ENCODE measurements at regions not wholly inside any gene's neighbourhood (a gene's known extent, or its start where the extent isn't known, plus 50 kb on each side); places are given as distances from the start of the nearest gene placed in this dataset.

DNA sequence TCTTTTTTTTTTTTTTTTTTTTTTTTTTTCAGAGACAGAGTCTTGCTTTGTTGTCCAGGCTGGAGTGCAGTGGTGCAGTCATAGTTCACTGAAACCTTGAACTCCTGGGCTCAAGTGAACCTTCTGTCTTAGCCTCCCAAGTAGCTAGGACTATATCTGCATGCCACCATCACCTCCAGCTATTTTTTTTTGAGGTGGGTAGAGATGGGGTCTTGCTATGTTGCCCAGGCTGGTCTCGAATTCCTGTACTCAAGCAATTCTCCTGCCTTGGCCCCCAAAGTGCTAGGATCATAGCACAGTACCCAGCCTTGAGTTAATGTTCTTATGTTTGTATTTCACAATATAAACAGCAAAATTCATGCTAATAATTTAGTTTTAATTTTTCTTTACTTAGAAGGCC, 62.9 kb upstream of the IGFBP2 start:
- Histone ChIP-seq H3K9me3 (no peaks in the 10 kb centered on the region), H3K36me3 (no peaks in the 10 kb centered on the region), H3K27ac (no peak overlapping the region), H3K4me1 (replicated peaks) (no peaks in the 10 kb centered on the region), H3K4me3 (no peak overlapping the region), H3K27me3 (replicated peaks; ENCODE audit: insufficient read depth) (no peaks in the 10 kb centered on the region)
- 93% methylated on average over 1 of the region's 1 CpG for WGBS
- DNase-seq (ENCODE audit: low spot score) = no peak
- intact Hi-C loops (cut with DNase I) = no loop called here
- TF ChIP-seq POLR2AphosphoS5 (IDR thresholded peaks at IDR 0.05) = no peak
- TF ChIP-seq POLR2A (IDR thresholded peaks at IDR 0.05) = no peak
- TF ChIP-seq, protein P1, sequence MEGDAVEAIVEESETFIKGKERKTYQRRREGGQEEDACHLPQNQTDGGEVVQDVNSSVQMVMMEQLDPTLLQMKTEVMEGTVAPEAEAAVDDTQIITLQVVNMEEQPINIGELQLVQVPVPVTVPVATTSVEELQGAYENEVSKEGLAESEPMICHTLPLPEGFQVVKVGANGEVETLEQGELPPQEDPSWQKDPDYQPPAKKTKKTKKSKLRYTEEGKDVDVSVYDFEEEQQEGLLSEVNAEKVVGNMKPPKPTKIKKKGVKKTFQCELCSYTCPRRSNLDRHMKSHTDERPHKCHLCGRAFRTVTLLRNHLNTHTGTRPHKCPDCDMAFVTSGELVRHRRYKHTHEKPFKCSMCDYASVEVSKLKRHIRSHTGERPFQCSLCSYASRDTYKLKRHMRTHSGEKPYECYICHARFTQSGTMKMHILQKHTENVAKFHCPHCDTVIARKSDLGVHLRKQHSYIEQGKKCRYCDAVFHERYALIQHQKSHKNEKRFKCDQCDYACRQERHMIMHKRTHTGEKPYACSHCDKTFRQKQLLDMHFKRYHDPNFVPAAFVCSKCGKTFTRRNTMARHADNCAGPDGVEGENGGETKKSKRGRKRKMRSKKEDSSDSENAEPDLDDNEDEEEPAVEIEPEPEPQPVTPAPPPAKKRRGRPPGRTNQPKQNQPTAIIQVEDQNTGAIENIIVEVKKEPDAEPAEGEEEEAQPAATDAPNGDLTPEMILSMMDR (IDR thresholded peaks at IDR 0.05) = no peak

DNA sequence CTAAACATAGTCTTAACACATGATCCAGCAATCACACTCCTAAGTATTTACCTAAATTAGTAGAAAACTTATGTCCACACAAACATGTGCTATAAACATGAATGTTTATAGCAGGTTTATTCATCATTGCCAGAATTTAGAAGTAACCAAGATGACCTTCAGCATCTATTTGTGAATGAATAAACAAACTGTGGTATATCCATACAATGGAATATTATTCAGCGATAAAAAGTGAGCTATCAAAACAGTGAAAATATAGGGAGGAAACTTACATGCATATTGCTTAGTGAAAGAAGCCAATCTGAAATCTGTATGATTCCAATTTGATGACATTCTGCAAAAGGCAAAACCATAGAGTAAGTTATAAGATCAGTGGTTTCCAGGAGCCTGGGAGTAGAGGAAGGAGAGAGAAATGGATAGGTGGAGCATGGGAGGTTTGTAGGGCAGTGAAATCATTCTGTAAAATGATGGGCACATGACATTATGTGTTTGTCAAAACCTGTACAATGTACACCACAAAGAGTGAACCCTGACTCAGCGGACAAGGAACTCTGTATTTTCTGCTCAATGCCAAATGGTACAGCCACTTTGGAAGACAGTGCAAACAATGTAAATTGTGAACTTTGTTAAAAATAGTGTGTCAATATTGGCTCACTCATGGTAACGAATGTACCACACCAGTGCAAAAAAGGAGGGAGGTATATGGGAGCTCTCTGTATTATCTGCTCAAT, 61.9 kb upstream of the IGFBP2 start:
- H3K4me3 ChIP-seq = no peak overlapping the region
- no peaks in the 10 kb centered on the region for H3K36me3 ChIP-seq
- no peak for TF ChIP-seq POLR2AphosphoS5 (IDR thresholded peaks at IDR 0.05)
- no peak for TF ChIP-seq POLR2A (IDR thresholded peaks at IDR 0.05)
- TF ChIP-seq, protein P1 (IDR thresholded peaks at IDR 0.05) = no peak
- intact Hi-C loops (cut with DNase I) = no loop called here
- H3K4me1 ChIP-seq (replicated peaks) = no peaks in the 10 kb centered on the region
- H3K27ac ChIP-seq = no peak overlapping the region
- no peaks in the 10 kb centered on the region for H3K27me3 ChIP-seq (replicated peaks; ENCODE audit: insufficient read depth)
- 70% methylated on average over 3 of the region's 3 CpGs for WGBS
- no peaks in the 10 kb centered on the region for H3K9me3 ChIP-seq
- no peak for DNase-seq (ENCODE audit: low spot score)

DNA sequence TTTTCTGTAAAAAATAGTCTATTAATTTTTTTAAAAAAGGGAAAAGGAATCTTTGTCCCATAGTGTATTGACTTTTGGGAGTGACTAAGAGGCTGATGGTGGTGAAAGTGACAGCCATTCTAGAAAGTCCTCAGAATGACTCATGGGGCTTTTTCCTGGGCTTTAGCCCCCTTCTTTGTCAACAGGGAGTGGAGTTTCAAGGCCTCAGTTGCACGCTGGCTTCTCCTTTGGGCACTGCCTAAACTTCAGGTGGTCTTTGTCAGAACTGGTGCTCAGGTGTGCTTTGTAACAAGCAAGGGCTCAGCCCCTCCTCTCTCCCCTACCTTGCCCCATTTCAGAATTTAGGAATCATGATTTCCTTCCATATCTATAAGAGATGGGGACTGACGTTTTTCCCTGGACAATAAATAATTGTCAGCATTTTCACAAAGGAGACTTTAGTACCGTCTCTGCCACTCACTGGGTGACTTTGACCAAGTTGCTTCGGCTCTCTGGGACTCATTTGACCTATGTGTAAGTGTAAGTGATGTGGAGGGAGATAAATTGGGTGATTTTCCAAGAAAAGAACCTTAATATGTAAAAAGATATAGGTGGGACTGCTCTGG, 61.2 kb upstream of the IGFBP2 start:
- H3K4me3 ChIP-seq = no peak overlapping the region
- no peak for DNase-seq (ENCODE audit: low spot score)
- H3K4me1 ChIP-seq (replicated peaks) = no peaks in the 10 kb centered on the region
- WGBS = 81% methylated on average over 4 of the region's 4 CpGs
- TF ChIP-seq, protein P1 (IDR thresholded peaks at IDR 0.05) = no peak
- TF ChIP-seq POLR2A (IDR thresholded peaks at IDR 0.05) (no peak), POLR2AphosphoS5 (IDR thresholded peaks at IDR 0.05) (no peak)
- H3K27me3 ChIP-seq (replicated peaks; ENCODE audit: insufficient read depth) = no peaks in the 10 kb centered on the region
- intact Hi-C loops (cut with DNase I) = no loop called here
- H3K9me3 ChIP-seq = no peaks in the 10 kb centered on the region
- H3K27ac ChIP-seq = no peak overlapping the region
- no peaks in the 10 kb centered on the region for H3K36me3 ChIP-seq

DNA sequence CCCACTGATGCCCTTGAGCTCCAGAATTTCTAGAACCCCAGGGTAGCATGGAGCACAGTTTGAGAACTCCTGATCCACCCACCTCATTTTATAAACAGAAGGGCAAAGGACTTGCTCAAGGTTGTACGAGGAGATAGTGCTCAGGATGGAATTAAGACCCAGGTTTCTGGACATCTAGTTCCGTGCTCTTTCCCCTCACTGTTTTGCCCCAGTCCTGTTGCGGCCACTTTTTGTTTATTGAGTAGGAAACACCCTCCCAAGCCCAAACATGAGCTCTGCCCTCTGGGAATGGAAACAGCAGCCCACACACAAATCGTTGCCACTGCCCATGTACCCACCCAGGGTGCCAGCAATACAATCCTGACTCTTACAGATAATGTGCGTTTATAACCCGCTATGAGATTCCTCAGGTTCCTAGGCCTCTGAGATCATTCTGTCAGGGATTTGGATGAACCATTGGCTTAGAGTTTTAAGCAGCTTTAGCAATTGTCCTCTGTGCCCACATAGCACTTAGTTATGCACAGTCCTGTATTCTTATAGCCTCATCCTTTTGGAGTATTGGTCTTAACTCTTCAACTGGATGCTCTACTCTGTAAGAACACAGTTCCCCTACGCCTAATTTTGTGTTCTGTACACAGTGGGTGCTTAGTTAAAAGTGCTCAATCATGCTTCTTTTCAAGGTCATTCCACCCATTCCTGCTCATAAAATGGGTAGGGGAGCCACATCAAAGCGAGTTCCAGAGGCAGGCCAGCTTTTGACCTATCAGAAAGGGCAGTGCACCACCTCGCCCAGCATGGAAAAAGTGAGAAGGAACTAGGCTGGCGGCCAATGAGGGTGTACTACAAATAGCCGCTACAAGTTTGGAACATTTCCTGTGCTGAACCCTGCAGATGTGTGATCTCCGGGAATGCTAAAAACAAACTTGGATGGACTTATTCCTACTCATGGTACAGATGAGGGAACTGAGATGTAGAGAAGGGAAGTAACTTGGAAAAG, 60.3 kb upstream of the IGFBP2 start:
- Histone ChIP-seq H3K27me3 (replicated peaks; ENCODE audit: insufficient read depth) (no peaks in the 10 kb centered on the region), H3K4me1 (replicated peaks) (no peaks in the 10 kb centered on the region), H3K9me3 (no peaks in the 10 kb centered on the region), H3K27ac (peak overlapping the region in 1 of 2 donors; percentile 37), H3K4me3 (no peak overlapping the region), H3K36me3 (no peaks in the 10 kb centered on the region)
- TF ChIP-seq POLR2AphosphoS5 (IDR thresholded peaks at IDR 0.05) (peak; percentile 66), POLR2A (IDR thresholded peaks at IDR 0.05) (no peak)
- TF ChIP-seq, protein P1 (IDR thresholded peaks at IDR 0.05) = no peak
- 65% methylated on average over 12 of the region's 12 CpGs for WGBS
- DNase-seq (ENCODE audit: low spot score) = no peak
- intact Hi-C loops (cut with DNase I) = no loop called here
